ENCODE measurements at regions not wholly inside any gene's neighbourhood (a gene's known extent, or its start where the extent isn't known, plus 50 kb on each side); places are given as distances from the start of the nearest gene placed in this dataset.

DNA sequence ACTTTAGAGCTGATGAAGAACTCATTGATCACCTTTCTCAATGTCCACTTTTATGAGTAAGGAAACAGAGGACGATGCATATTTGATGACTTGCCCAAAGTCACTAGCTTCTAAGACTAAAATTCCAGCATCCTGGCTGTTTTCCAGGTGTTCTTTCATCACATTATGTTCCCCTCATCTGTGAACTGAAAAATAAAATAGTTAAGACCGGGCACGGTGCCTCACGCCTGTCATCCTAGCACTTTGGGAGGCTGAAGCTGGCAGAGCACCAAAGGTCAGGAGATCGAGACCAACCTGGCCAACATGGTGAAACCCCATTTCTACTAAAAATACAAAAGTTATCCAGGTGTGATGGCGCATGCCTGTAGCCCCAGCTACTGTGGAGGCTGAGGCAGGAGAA lies 297.5 kb downstream of the DUSP10 start:
- TF ChIP-seq, protein P1, sequence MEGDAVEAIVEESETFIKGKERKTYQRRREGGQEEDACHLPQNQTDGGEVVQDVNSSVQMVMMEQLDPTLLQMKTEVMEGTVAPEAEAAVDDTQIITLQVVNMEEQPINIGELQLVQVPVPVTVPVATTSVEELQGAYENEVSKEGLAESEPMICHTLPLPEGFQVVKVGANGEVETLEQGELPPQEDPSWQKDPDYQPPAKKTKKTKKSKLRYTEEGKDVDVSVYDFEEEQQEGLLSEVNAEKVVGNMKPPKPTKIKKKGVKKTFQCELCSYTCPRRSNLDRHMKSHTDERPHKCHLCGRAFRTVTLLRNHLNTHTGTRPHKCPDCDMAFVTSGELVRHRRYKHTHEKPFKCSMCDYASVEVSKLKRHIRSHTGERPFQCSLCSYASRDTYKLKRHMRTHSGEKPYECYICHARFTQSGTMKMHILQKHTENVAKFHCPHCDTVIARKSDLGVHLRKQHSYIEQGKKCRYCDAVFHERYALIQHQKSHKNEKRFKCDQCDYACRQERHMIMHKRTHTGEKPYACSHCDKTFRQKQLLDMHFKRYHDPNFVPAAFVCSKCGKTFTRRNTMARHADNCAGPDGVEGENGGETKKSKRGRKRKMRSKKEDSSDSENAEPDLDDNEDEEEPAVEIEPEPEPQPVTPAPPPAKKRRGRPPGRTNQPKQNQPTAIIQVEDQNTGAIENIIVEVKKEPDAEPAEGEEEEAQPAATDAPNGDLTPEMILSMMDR (conservative IDR thresholded peaks at IDR 0.05; ENCODE audit: low read depth, low read length), result no peak
- no peak for TF ChIP-seq EZH2 (IDR thresholded peaks at IDR 0.05; ENCODE audit: low read length, unreplicated experiment)
- no peak for TF ChIP-seq EZH2phosphoT487 (IDR thresholded peaks at IDR 0.05; ENCODE audit: borderline replicate concordance, low read length)

Measured in PC-3 (cell line).